Caco-2 (cell line): ENCODE measurements at regions not wholly inside any gene's neighbourhood (a gene's known extent, or its start where the extent isn't known, plus 50 kb on each side); places are given as distances from the start of the nearest gene placed in this dataset.

Experiments used
- BruUV-seq: library from RNA; stranded (reverse); fragments of 400-500 nt; replicated peaks from 2 replicates; lab custom pipeline; 2021; lab: Mats Ljungman, UMichigan
- CTCF ChIA-PET: fragments of 300-600 bp; sonication (Branson Sonifier 250); formaldehyde crosslinking; loops from one replicate; lab custom pipeline; 2022; ENCODE audit warnings: antibody characterized with exemption; lab: Charles Lee
- POLR2A ChIA-PET: fragments of 300-600 bp; sonication (Branson Sonifier 250); formaldehyde crosslinking; loops from one replicate; lab custom pipeline; 2022; ENCODE audit warnings: antibody characterized with exemption; lab: Charles Lee
- DNase-seq, 2 experiments: peaks; one replicate each; pipeline versions ENCODE4 v3.0.0 to v3.0.0-alpha.2; 2020 to 2022
- H3K27me3 ChIP-seq: replicated peaks from 2 replicates; pipeline ENCODE4 v1.6.0; 2011; ENCODE audit warnings: low read length; ENCODE audit not compliant: control insufficient read depth, insufficient read depth
- H3K36me3 ChIP-seq: 2 replicates; pipeline ENCODE4 v1.5.1; 2011; ENCODE audit warnings: low read length; ENCODE audit not compliant: control insufficient read depth, insufficient read depth
- H3K4me1 ChIP-seq: fragments of 250-450 bp; sonication (Bioruptor Pico); 2 replicates; pipeline ENCODE4 v1.5.1; 2020; ENCODE audit warnings: mild to moderate bottlenecking
- H3K4me3 ChIP-seq: 2 replicates; pipeline ENCODE4 v1.5.1; 2011; ENCODE audit warnings: low read depth, mild to moderate bottlenecking, control low read depth, low read length
- H3K9me3 ChIP-seq: fragments of 250-450 bp; sonication (Bioruptor Pico); 2 replicates; pipeline ENCODE4 v1.5.1; 2020; ENCODE audit warnings: mild to moderate bottlenecking, moderate library complexity
- H3K27ac Mint-ChIP-seq: one replicate; pipeline ENCODE4 v1.8.0; 2022; ENCODE audit warnings: mixed read lengths; ENCODE audit not compliant: unreplicated experiment
- H3K27me3 Mint-ChIP-seq: one replicate; pipeline ENCODE4 v1.8.0; 2022; ENCODE audit warnings: mixed read lengths; ENCODE audit not compliant: insufficient read depth, unreplicated experiment
- H3K36me3 Mint-ChIP-seq: one replicate; pipeline ENCODE4 v1.8.0; 2022; ENCODE audit warnings: mild to moderate bottlenecking, mixed read lengths; ENCODE audit not compliant: insufficient read depth, unreplicated experiment
- H3K4me1 Mint-ChIP-seq: one replicate; pipeline ENCODE4 v1.8.0; 2022; ENCODE audit warnings: low read depth, mixed read lengths; ENCODE audit not compliant: unreplicated experiment
- H3K4me3 Mint-ChIP-seq: one replicate; pipeline ENCODE4 v1.8.0; 2022; ENCODE audit warnings: mild to moderate bottlenecking, moderate library complexity, mixed read lengths; ENCODE audit not compliant: unreplicated experiment
- H3K9me3 Mint-ChIP-seq: one replicate; pipeline ENCODE4 v1.8.0; 2022; ENCODE audit warnings: mixed read lengths; ENCODE audit not compliant: unreplicated experiment
- intact Hi-C: fragments of 100-400 bp; cut with micrococcal nuclease; formaldehyde crosslinking; loops from one replicate; pipeline ENCODE4 v1.10.0; 2022; ENCODE audit not compliant: unreplicated experiment
- TF ChIP-seq, protein P1 (sequence below), 2 experiments: fragments of 200-600 bp in 1 of 2; IDR thresholded peaks; 1 replicate in 1 of 2; 2 replicates in 1 of 2; pipeline versions ENCODE4 v1.5.1 to v1.8.0; 2011 to 2022; ENCODE audit warnings: antibody characterized with exemption in 1 of 2, control low read depth in 1 of 2, inconsistent platforms in 1 of 2, low read depth in 1 of 2, low read length in 1 of 2, mild to moderate bottlenecking in 1 of 2, moderate library complexity in 1 of 2; ENCODE audit not compliant: insufficient read depth in 1 of 2, severe bottlenecking in 1 of 2, unreplicated experiment in 1 of 2

GRCh38 chr5:159439002-159439401 lies 108.7 kb upstream of the IL12B start:
- Histone ChIP-seq H3K4me1 (no peaks in the 10 kb centered on the region), H3K36me3 (no peaks in the 10 kb centered on the region), H3K4me3 (no peak overlapping the region), H3K27me3 (no peaks in the 10 kb centered on the region), H3K9me3 (no peaks in the 10 kb centered on the region)
- H3K9me3 Mint-ChIP-seq: no peaks in the 10 kb centered on the region
- no peak overlapping the region for H3K4me3 Mint-ChIP-seq
- no peaks in the 10 kb centered on the region for H3K4me1 Mint-ChIP-seq
- H3K27ac Mint-ChIP-seq: no peak overlapping the region
- ChIA-PET CTCF (no interaction called here), POLR2A (no interaction called here)
- no peaks in the 10 kb centered on the region for H3K36me3 Mint-ChIP-seq
- H3K27me3 Mint-ChIP-seq: peaks cover 29% of the 10 kb centered on the region
- no peak for DNase-seq
- TF ChIP-seq, protein P1, sequence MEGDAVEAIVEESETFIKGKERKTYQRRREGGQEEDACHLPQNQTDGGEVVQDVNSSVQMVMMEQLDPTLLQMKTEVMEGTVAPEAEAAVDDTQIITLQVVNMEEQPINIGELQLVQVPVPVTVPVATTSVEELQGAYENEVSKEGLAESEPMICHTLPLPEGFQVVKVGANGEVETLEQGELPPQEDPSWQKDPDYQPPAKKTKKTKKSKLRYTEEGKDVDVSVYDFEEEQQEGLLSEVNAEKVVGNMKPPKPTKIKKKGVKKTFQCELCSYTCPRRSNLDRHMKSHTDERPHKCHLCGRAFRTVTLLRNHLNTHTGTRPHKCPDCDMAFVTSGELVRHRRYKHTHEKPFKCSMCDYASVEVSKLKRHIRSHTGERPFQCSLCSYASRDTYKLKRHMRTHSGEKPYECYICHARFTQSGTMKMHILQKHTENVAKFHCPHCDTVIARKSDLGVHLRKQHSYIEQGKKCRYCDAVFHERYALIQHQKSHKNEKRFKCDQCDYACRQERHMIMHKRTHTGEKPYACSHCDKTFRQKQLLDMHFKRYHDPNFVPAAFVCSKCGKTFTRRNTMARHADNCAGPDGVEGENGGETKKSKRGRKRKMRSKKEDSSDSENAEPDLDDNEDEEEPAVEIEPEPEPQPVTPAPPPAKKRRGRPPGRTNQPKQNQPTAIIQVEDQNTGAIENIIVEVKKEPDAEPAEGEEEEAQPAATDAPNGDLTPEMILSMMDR (IDR thresholded peaks at IDR 0.05; ENCODE audit: insufficient read depth in 1 of 2, low read depth in 1 of 2, low read length in 1 of 2, severe bottlenecking in 1 of 2, unreplicated experiment in 1 of 2): no peak
- no TSS peak for BruUV-seq
- intact Hi-C loops: no loop called here

DNA sequence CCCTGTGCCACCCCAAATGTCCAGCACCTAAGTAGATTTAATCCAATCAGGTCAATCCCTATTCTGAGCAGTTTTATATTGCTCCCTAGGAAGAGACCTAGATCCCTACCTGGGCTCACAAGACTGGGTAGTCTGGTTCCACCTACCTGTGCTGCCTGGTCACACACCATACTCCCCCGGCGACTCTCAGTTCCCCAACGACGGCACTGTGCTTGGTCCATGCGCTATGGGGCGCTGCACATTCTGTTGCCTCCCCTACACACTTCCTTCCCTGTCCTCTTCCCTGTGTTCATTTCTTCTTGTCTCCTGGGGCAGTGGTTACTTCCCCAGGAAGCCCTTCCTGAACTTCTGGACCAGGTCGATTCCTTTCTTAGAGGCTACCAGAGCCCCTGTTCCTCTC lies 109.9 kb upstream of the IL12B start:
- Mint-ChIP-seq H3K27ac (no peak overlapping the region), H3K4me3 (no peak overlapping the region), H3K9me3 (no peaks in the 10 kb centered on the region), H3K27me3 (peaks cover 24% of the 10 kb centered on the region), H3K36me3 (no peaks in the 10 kb centered on the region), H3K4me1 (no peaks in the 10 kb centered on the region)
- H3K27me3 ChIP-seq: no peaks in the 10 kb centered on the region
- H3K36me3 ChIP-seq: no peaks in the 10 kb centered on the region
- POLR2A ChIA-PET: no interaction called here
- intact Hi-C loops: loop anchor here (2.0 to 10.0 kb wide), 4 partner anchors 153 to 952 kb away; no protein-coding TSS in a partner anchor
- no peaks in the 10 kb centered on the region for H3K4me1 ChIP-seq
- CTCF ChIA-PET: no interaction called here
- TF ChIP-seq, protein P1 (IDR thresholded peaks at IDR 0.05; ENCODE audit: insufficient read depth in 1 of 2, low read depth in 1 of 2, low read length in 1 of 2, severe bottlenecking in 1 of 2, unreplicated experiment in 1 of 2): no peak
- DNase-seq: no peak
- BruUV-seq: no TSS peak
- H3K9me3 ChIP-seq: no peaks in the 10 kb centered on the region
- H3K4me3 ChIP-seq: no peak overlapping the region

DNA sequence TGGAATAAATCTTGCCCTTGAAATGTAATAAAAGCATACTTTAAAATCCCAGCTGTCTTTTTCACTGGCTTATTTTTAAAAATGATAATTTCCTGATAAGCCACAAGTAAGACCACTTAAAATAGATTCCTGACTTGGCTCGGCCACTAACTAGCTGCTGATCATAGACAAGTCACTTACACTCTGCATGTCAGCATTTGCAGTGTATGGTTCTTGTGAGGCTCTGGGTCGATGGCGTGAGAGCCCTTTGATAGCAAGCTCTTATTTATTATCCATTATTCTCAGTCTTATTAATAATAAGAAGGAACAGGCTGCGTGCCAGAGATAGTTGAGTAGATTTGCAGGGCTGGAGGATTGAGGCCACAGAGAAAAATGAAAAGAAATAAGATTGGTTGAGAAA lies 110.7 kb upstream of the IL12B start:
- Histone ChIP-seq H3K9me3 (no peaks in the 10 kb centered on the region), H3K27me3 (no peaks in the 10 kb centered on the region), H3K36me3 (no peaks in the 10 kb centered on the region), H3K4me3 (no peak overlapping the region), H3K4me1 (no peaks in the 10 kb centered on the region)
- DNase-seq: no peak
- BruUV-seq: no TSS peak
- Mint-ChIP-seq H3K4me3 (no peak overlapping the region), H3K36me3 (no peaks in the 10 kb centered on the region), H3K9me3 (no peaks in the 10 kb centered on the region), H3K4me1 (no peaks in the 10 kb centered on the region), H3K27ac (no peak overlapping the region), H3K27me3 (peaks cover 24% of the 10 kb centered on the region)
- ChIA-PET POLR2A (no interaction called here), CTCF (interaction anchor here (1.3 to 1.4 kb wide), 2 partner anchors 199 to 546 kb away, joined by 3 to 16 read pairs; no protein-coding TSS in a partner anchor)
- TF ChIP-seq, protein P1 (IDR thresholded peaks at IDR 0.05; ENCODE audit: insufficient read depth in 1 of 2, low read depth in 1 of 2, low read length in 1 of 2, severe bottlenecking in 1 of 2, unreplicated experiment in 1 of 2): no peak
- intact Hi-C loops: loop anchor here (2.0 to 10.0 kb wide), 4 partner anchors 154 to 951 kb away; no protein-coding TSS in a partner anchor
